GM12878 (cell line): ENCODE measurements at regions not wholly inside any gene's neighbourhood (a gene's known extent, or its start where the extent isn't known, plus 50 kb on each side); places are given as distances from the start of the nearest gene placed in this dataset.

Experiments
- ATAC-seq: fragments of 200-7000 bp; cut with Tn5 transposase; 3 replicates; pipeline ENCODE4 v1.9.1; 2020; ENCODE audit warnings: mild to moderate bottlenecking, moderate library complexity
- BruUV-seq: library from RNA; stranded (reverse); fragments of 400-500 nt; replicated peaks from 2 replicates; lab custom pipeline; 2021; lab: Mats Ljungman, UMichigan
- CTCF ChIA-PET: fragments of 300-600 bp; sonication (Branson Sonifier 250); formaldehyde crosslinking; extraction: SDS; loops from one replicate; lab custom pipeline; 2021; ENCODE audit warnings: inconsistent platforms; lab: Yijun Ruan, JAX
- POLR2A ChIA-PET: fragments of 350-600 bp; formaldehyde crosslinking; extraction: SDS; loops from one replicate; lab custom pipeline; 2021; ENCODE audit warnings: inconsistent platforms; lab: Charles Lee
- RAD21 ChIA-PET: fragments of 300-600 bp; sonication (Branson Sonifier 250); formaldehyde crosslinking; loops from one replicate; lab custom pipeline; 2023; ENCODE audit warnings: antibody characterized with exemption; ENCODE audit not compliant: unreplicated experiment; lab: Charles Lee
- SMC1A ChIA-PET: fragments of 300-600 bp; sonication (Branson Sonifier 250); formaldehyde crosslinking; loops from one replicate; lab custom pipeline; 2023; ENCODE audit not compliant: unreplicated experiment, uncharacterized antibody; lab: Charles Lee
- DNase-seq: peaks from one replicate; pipeline ENCODE4 v3.0.0-alpha.2; 2011; ENCODE audit warnings: low read depth, low spot score
- FAIRE-seq: peaks from 3 replicates; lab custom pipeline; 2011; peaks lifted over from hg19 to GRCh38; lab: Jason Lieb, UNC
- H2AFZ ChIP-seq: 2 replicates; pipeline ENCODE4 v1.6.0; 2011; ENCODE audit warnings: low read depth, low read length, control low read depth; ENCODE audit not compliant: control insufficient read depth
- H3K27ac ChIP-seq: 2 replicates; pipeline ENCODE4 v1.5.1; 2011; ENCODE audit warnings: control low read depth; ENCODE audit not compliant: control insufficient read depth, insufficient read depth
- H3K27me3 ChIP-seq, 2 experiments: replicated peaks in 1 of 2; 2 replicates each; pipeline versions ENCODE4 v1.6.0 to v1.6.1; 2011; ENCODE audit warnings: low read length in 1 of 2; ENCODE audit not compliant: control insufficient read depth in 2 of 2, insufficient read depth in 2 of 2
- H3K36me3 ChIP-seq, 2 experiments: 2 replicates each; pipeline ENCODE4 v1.5.1; 2011; ENCODE audit warnings: low read length in 1 of 2; ENCODE audit not compliant: control insufficient read depth in 2 of 2, insufficient read depth in 2 of 2
- H3K4me1 ChIP-seq: 2 replicates; pipeline ENCODE4 v1.6.1; 2011; ENCODE audit warnings: mild to moderate bottlenecking, low read length, moderate library complexity, mixed read lengths; ENCODE audit not compliant: control insufficient read depth, insufficient read depth
- H3K4me2 ChIP-seq: 2 replicates; pipeline ENCODE4 v1.6.0; 2011; ENCODE audit warnings: control low read depth; ENCODE audit not compliant: control insufficient read depth, insufficient read depth
- H3K4me3 ChIP-seq: fragments of 200-600 bp; sonication (generic); 2 replicates; pipeline ENCODE4 v1.5.1; 2016
- H3K79me2 ChIP-seq: 2 replicates; pipeline ENCODE4 v1.6.0; 2011; ENCODE audit warnings: low read length; ENCODE audit not compliant: control insufficient read depth, insufficient read depth
- H3K9ac ChIP-seq: 2 replicates; pipeline ENCODE4 v1.8.0; 2011; ENCODE audit warnings: low read length, control low read depth, mixed read lengths; ENCODE audit not compliant: control insufficient read depth, insufficient read depth
- H3K9me3 ChIP-seq: replicated peaks from 3 replicates; pipeline ENCODE4 v1.5.1; 2011; ENCODE audit warnings: mild to moderate bottlenecking, low read length; ENCODE audit not compliant: control insufficient read depth, insufficient read depth
- H4K20me1 ChIP-seq: 2 replicates; pipeline ENCODE4 v1.6.0; 2011; ENCODE audit not compliant: control insufficient read depth, insufficient read depth
- ATF3 ChIP-seq: IDR thresholded peaks from 2 replicates; pipeline ENCODE4 v1.6.1; 2011; ENCODE audit warnings: low read depth, mild to moderate bottlenecking, low read length, moderate library complexity, borderline replicate concordance; ENCODE audit errors: extremely low read depth
- BACH1 ChIP-seq: fragments of 450-650 bp; IDR thresholded peaks from 2 replicates; pipeline ENCODE4 v1.6.1; 2017; ENCODE audit warnings: mild to moderate bottlenecking, borderline replicate concordance
- BHLHE40 ChIP-seq, 2 experiments: fragments of 450-650 bp in 1 of 2; IDR thresholded peaks; 2 replicates each; pipeline ENCODE4 v1.6.1; 2011 to 2017; ENCODE audit warnings: low read depth in 2 of 2, borderline replicate concordance in 1 of 2, improper control_type of control experiment in 1 of 2, low read length in 1 of 2, mild to moderate bottlenecking in 1 of 2
- CTCF ChIP-seq, 3 experiments: IDR thresholded peaks in 2 of 3; conservative IDR thresholded peaks in 1 of 3; 2 replicates each; pipeline ENCODE4 v1.5.1; 2011; ENCODE audit warnings: low read depth in 3 of 3, low read length in 3 of 3, mild to moderate bottlenecking in 3 of 3, control low read depth in 2 of 3, moderate library complexity in 2 of 3, inconsistent platforms in 1 of 3, mixed read lengths in 1 of 3; ENCODE audit not compliant: control insufficient read depth in 2 of 3, insufficient read depth in 1 of 3; ENCODE audit errors: extremely low read depth in 1 of 3
- EP300 ChIP-seq, 2 experiments: fragments of 150-350 bp in 1 of 2; IDR thresholded peaks; 2 replicates each; pipeline ENCODE4 v1.6.1; 2011 to 2012; ENCODE audit warnings: low read depth in 2 of 2, low read length in 2 of 2, borderline replicate concordance in 1 of 2, improper control_type of control experiment in 1 of 2, inconsistent platforms in 1 of 2; ENCODE audit not compliant: control insufficient read depth in 1 of 2
- HSF1 ChIP-seq: fragments of 150-350 bp; IDR thresholded peaks from 2 replicates; pipeline ENCODE4 v1.6.1; 2014; ENCODE audit warnings: mild to moderate bottlenecking, low read depth, low read length
- IKZF2 ChIP-seq, 2 experiments: fragments of 450-650 bp; IDR thresholded peaks; 2 replicates each; pipeline ENCODE4 v1.6.1; 2017; ENCODE audit warnings: mild to moderate bottlenecking in 2 of 2, moderate library complexity in 2 of 2
- PAX8 ChIP-seq: fragments of 450-650 bp; IDR thresholded peaks from 2 replicates; pipeline ENCODE4 v1.6.1; 2017; ENCODE audit warnings: mild to moderate bottlenecking, moderate library complexity
- PBX3 ChIP-seq: IDR thresholded peaks from 2 replicates; pipeline ENCODE4 v1.6.1; 2011; ENCODE audit warnings: mild to moderate bottlenecking, low read depth, low read length, moderate library complexity; ENCODE audit not compliant: insufficient replicate concordance
- POLR2A ChIP-seq: IDR thresholded peaks from 2 replicates; pipeline ENCODE4 v1.6.1; 2011; ENCODE audit warnings: low read depth, mild to moderate bottlenecking, low read length
- REST ChIP-seq: IDR thresholded peaks from 2 replicates; pipeline ENCODE4 v1.6.1; 2012; ENCODE audit warnings: mild to moderate bottlenecking, low read depth, low read length
- RFX5 ChIP-seq: IDR thresholded peaks from 2 replicates; pipeline ENCODE4 v1.6.1; 2011; ENCODE audit warnings: low read depth, low read length, improper control_type of control experiment
- SMARCA5 ChIP-seq: fragments of 450-650 bp; IDR thresholded peaks from 2 replicates; pipeline ENCODE4 v1.6.1; 2017; ENCODE audit warnings: mild to moderate bottlenecking
- TBL1XR1 ChIP-seq: IDR thresholded peaks from 2 replicates; pipeline ENCODE4 v1.6.1; 2012; ENCODE audit warnings: low read depth, low read length, improper control_type of control experiment
- WGBS: methylation state at CpG from one replicate; pipeline ENCODE4 v1.1.6; 2016; ENCODE audit warnings: low lambda C conversion rate; ENCODE audit not compliant: insufficient replicate concordance, insufficient coverage; ENCODE audit errors: missing lambda C conversion rate; 5-methylcytosine and 5-hydroxymethylcytosine counted together
- in situ Hi-C: fragments of 300-500 bp; cut with MboI; formaldehyde crosslinking; loops from 9 replicates; pipeline ENCODE4 v1.14.3; 2018; ENCODE audit warnings: mixed read lengths
- intact Hi-C: fragments of 100-400 bp; cut with micrococcal nuclease; formaldehyde crosslinking; loops from one replicate; pipeline ENCODE4 v1.14.2; 2022; ENCODE audit not compliant: unreplicated experiment

GRCh38 chr2:117603060-117603459, 211.4 kb upstream of the DDX18 start:
- RAD21 ChIA-PET: no interaction called here
- Histone ChIP-seq H3K4me1 (no peaks in the 10 kb centered on the region), H3K79me2 (no peaks in the 10 kb centered on the region), H3K27me3 (no peaks in the 10 kb centered on the region), H3K9ac (no peak overlapping the region), H3K27ac (no peak overlapping the region), H3K9me3 (no peaks in the 10 kb centered on the region), H3K4me3 (no peak overlapping the region), H3K36me3 (no peaks in the 10 kb centered on the region), H3K4me2 (no peak overlapping the region), H2AFZ (no peak overlapping the region), H4K20me1 (no peaks in the 10 kb centered on the region)
- CTCF ChIA-PET: no interaction called here
- SMC1A ChIA-PET: no interaction called here
- DNase-seq (no peak), ATAC-seq (no peak), FAIRE-seq (no peak)
- WGBS: 27% methylated on average over 3 of the region's 3 CpGs
- intact Hi-C loops (no loop called here), in situ Hi-C loops (no loop called here)
- BruUV-seq: no TSS peak
- POLR2A ChIA-PET: no interaction called here
- TF ChIP-seq PAX8: no peak
- TF ChIP-seq SMARCA5: no peak
- TF ChIP-seq CTCF (IDR thresholded peaks at IDR 0.05 in 2 of 3, conservative IDR thresholded peaks at IDR 0.05 in 1 of 3; ENCODE audit: control insufficient read depth in 2 of 3, extremely low read depth in 1 of 3, insufficient read depth in 1 of 3, low read depth in 3 of 3, low read length in 3 of 3): no peak
- no peak for TF ChIP-seq EP300 (IDR thresholded peaks at IDR 0.05; ENCODE audit: borderline replicate concordance in 1 of 2, control insufficient read depth in 1 of 2, low read depth in 2 of 2, low read length in 2 of 2)
- TF ChIP-seq ATF3: no peak
- no peak for TF ChIP-seq BACH1
- no peak for TF ChIP-seq PBX3
- no peak for TF ChIP-seq IKZF2 (IDR thresholded peaks at IDR 0.05)
- TF ChIP-seq HSF1: no peak
- no peak for TF ChIP-seq REST
- TF ChIP-seq POLR2A: no peak
- no peak for TF ChIP-seq TBL1XR1
- TF ChIP-seq BHLHE40 (IDR thresholded peaks at IDR 0.05; ENCODE audit: borderline replicate concordance in 1 of 2, low read depth in 2 of 2, low read length in 1 of 2): no peak
- TF ChIP-seq RFX5: no peak
